Esophagus squamous epithelium (tissue), 4 donors: ENCODE measurements at regions not wholly inside any gene's neighbourhood (a gene's known extent, or its start where the extent isn't known, plus 50 kb on each side); places are given as distances from the start of the nearest gene placed in this dataset.

ENCODE experiments used
- POLR2A ChIP-seq, 4 donors: fragments of 450-650 bp; IDR thresholded peaks; one replicate each; pipeline ENCODE4 v1.6.1; 2017; ENCODE audit warnings: antibody characterized with exemption in 4 of 4, mild to moderate bottlenecking in 4 of 4, moderate library complexity in 3 of 4
- TF ChIP-seq, protein P1 (sequence below), 6 experiments: fragments of 450-650 bp in 4 of 6; fragments of 200-600 bp in 2 of 6; sonication (generic) in 2 of 6; IDR thresholded peaks; one replicate each; pipeline ENCODE4 v1.5.1; 2016 to 2019; ENCODE audit warnings: antibody characterized with exemption in 6 of 6, mild to moderate bottlenecking in 4 of 6, moderate library complexity in 4 of 6

- TF ChIP-seq, protein P1, sequence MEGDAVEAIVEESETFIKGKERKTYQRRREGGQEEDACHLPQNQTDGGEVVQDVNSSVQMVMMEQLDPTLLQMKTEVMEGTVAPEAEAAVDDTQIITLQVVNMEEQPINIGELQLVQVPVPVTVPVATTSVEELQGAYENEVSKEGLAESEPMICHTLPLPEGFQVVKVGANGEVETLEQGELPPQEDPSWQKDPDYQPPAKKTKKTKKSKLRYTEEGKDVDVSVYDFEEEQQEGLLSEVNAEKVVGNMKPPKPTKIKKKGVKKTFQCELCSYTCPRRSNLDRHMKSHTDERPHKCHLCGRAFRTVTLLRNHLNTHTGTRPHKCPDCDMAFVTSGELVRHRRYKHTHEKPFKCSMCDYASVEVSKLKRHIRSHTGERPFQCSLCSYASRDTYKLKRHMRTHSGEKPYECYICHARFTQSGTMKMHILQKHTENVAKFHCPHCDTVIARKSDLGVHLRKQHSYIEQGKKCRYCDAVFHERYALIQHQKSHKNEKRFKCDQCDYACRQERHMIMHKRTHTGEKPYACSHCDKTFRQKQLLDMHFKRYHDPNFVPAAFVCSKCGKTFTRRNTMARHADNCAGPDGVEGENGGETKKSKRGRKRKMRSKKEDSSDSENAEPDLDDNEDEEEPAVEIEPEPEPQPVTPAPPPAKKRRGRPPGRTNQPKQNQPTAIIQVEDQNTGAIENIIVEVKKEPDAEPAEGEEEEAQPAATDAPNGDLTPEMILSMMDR (IDR thresholded peaks at IDR 0.05), result no peak
- no peak for TF ChIP-seq POLR2A (IDR thresholded peaks at IDR 0.05)
These were observed 95.5 kb upstream of the PROX1 start for GRCh38 chr1:213891989-213892902.
